CD4-positive, alpha-beta T cell treated with Interleukin-2 at 100 ng/mL for 4 hours (primary cell): ENCODE measurements at regions not wholly inside any gene's neighbourhood (a gene's known extent, or its start where the extent isn't known, plus 50 kb on each side); places are given as distances from the start of the nearest gene placed in this dataset.
"Not testable (repeated sequence)": the region's sequence is repeated elsewhere in the genome, so short reads cannot be mapped to it uniquely, and the experiment has no call there.

Experiments used
- DNase-seq: peaks from one replicate; pipeline ENCODE4 v3.0.0-alpha.2; 2020; ENCODE audit warnings: low spot score

DNA sequence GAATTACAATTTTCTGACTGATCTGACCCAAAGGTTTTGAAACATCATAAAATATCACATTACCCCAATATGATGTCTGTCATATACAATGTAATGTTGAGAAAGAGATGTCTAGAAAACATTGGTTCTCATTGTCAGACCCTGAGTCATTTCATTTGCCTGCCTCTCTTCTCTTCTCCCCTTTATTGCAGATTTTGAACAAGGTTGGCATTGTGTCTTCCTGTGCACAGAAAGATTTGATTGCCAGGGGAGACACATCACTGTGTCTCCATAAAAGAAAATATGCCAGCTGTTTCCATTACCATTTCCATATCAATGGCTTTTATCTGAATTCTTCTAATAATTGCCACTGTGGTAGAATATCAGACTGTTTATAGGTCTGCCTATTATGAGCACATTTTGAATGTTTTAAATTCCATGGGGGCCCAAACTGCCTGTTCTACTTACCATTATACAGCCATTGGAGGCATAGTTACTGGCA lies 65.6 kb downstream of the IFI44 start:
- DNase-seq = no peak

GRCh38 chr1:78716186-78716585 lies 66.6 kb downstream of the IFI44 start:
- no peak for DNase-seq

- no peak for DNase-seq
Observed at GRCh38 chr1:78718566-78718965, 68.9 kb downstream of the IFI44 start.

- no peak for DNase-seq
Observed at GRCh38 chr1:78721136-78721535, 71.5 kb downstream of the IFI44 start.

GRCh38 chr1:78722105-78722504 lies 72.5 kb downstream of the IFI44 start:
- no peak for DNase-seq

GRCh38 chr1:78722521-78722920 lies 72.9 kb downstream of the IFI44 start:
- DNase-seq = no peak

GRCh38 chr1:78722947-78723346 lies 73.3 kb downstream of the IFI44 start:
- DNase-seq = no peak

- no peak for DNase-seq
Observed at GRCh38 chr1:78726686-78727085, 77.1 kb downstream of the IFI44 start.

- DNase-seq = no peak
Observed at GRCh38 chr1:78728359-78728758, 78.7 kb downstream of the IFI44 start.

DNA sequence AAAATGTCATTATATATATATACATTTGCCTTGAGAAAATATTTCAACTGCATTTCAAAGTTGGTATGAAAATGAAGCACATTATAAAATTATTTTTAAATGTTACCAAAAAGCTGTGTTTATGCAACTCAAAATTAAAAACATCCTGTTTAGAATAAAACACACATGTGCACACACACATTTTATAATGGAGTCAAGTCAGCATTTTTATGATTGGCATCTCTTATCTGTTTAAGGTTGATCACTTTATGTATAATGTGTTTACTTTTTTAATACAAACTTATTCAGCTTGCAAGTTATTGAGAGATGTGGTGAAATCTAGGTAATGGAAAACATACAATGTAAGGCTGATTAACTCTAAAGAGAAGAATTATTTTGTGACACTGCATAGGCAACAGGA lies 80.4 kb downstream of the IFI44 start:
- no peak for DNase-seq

DNA sequence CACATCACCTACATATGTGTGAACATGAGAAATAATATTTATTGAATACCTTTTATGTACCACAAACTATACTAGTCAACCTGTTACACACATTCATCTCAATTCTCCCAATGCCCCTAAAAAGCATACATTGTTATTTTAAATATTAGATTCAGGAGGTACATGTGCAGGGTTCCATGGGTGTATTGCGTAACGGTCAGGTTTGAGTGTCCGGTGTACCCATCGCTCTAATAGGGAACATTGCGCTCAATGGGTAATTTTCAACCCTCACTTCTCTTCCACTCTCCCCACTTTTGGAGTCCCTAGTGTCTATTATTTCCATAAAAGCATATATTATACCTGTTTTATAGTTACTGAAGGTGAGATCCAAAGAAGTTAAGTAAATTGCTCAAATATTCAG lies 82.0 kb downstream of the IFI44 start:
- no peak for DNase-seq

DNA sequence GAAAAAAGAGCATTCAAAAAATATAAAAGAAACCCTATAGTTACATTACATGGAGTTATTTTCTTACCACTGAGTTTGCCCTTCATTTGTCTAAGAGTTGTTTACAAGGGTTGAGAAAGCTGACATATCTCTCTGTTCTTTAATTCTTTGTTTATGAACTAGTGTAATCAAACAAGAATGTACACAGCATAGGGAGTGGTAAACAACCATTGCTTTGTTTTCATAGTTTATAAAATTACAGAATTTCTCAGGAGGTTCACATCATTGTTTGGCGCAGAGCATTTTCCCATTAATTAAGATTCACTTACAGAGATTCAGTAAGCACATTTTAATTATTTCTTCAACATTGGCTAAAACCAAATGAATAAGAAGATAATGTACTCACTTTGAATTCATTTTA lies 87.6 kb downstream of the IFI44 start:
- DNase-seq = no peak

DNA sequence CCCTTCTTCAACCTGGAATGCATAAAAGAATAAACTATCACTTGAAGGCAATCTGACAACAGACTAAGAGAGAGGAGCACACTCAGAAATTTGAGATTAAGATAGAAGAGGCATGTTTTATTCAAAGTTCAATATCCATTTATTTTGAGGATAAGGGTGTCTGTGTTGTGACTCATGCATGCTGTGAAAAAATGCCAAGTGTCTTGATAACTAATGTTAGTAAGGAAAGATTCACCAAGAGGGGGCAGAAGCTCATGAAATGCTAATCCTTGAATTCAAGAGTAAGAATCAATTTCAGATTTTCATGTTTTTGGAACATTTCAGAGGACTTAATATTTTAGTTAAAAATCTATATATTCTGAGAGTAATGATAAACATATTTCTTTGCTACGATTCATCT lies 94.0 kb downstream of the IFI44 start:
- no peak for DNase-seq

- DNase-seq = no peak
Observed at GRCh38 chr1:78745111-78745510, 95.5 kb downstream of the IFI44 start.

- not testable (repeated sequence) for DNase-seq
Observed at GRCh38 chr1:78753679-78754078, 104.0 kb downstream of the IFI44 start.

- no peak for DNase-seq
Observed at GRCh38 chr1:78755986-78756385, 106.4 kb downstream of the IFI44 start.

DNA sequence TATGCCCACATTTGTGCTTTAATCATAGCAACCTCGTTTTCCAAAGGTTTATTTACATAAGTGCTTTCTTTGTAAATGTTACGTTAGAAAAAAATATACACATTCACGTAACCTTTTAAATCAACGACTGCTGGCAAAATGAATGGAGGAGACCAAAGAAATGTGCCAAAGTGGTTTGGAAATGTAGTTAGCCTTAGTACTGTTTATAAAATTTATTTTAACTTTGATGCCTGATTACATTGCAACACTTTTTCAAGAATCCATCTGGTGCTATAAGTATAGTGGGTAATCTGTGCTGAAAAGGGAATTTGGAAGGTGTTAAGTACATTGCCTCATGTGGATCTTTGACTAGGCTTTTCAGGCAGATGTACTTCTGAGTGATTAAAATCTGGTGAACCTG lies 108.9 kb downstream of the IFI44 start:
- DNase-seq = no peak

- no peak for DNase-seq
Observed at GRCh38 chr1:78759881-78760280, 110.2 kb downstream of the IFI44 start.

- DNase-seq = no peak
Observed at GRCh38 chr1:78760858-78761257, 111.2 kb downstream of the IFI44 start.

DNA sequence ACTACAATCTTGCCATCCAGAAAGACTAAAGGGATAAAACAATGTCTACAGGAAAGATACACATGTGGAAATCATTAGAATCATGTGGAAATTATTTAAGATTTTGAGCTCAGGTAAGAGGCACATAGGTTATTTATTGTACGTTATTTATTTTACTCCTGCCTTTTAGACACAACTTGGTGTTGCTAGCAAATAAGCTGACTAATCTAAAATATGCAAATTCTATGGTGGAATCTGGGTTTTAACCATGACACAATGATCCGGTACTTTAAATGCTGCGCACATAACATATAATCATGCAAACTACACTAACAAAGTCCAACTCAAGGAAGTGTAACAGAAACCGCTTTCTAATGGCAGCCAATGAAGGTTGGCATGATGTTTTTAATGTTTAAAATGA lies 112.5 kb downstream of the IFI44 start:
- no peak for DNase-seq

DNA sequence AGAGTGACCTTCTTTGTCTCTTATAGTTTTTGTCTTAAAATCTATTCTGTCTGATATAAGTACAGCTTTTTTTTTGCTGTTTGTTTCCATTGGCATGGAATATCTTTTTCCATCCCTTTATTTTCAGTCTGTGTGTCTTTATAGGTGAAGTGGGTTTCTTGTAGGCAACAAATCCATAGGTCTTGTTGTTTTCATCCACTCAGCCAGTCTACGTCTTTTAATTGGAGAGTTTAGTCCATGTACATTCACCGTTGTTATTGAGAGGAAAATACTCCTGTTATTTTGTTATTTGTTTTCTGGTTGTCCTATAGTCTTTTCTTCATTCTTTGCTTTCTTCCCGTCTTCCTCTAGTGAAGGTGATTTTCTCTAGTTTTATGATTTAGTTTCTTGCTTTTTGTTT lies 115.9 kb downstream of the IFI44 start:
- no peak for DNase-seq

DNA sequence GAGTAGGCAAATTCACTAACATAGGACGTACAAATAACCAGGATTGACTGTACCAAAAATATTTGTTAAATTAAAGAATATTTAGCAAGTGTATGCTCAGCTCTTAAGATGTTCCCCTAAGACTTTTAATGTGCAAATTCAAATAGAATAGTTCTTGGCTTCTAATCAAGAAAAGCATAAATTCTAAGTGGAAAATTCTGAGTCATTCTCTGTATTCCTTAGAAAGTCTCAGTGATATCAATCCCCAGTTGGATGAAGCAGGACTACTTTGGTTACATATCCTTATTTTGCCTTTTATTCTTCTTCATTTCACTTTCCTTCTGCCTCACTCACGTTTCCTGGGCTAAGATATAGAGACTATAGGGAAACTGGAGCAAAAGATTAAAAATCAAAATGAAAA lies 130.2 kb downstream of the IFI44 start:
- no peak for DNase-seq

DNA sequence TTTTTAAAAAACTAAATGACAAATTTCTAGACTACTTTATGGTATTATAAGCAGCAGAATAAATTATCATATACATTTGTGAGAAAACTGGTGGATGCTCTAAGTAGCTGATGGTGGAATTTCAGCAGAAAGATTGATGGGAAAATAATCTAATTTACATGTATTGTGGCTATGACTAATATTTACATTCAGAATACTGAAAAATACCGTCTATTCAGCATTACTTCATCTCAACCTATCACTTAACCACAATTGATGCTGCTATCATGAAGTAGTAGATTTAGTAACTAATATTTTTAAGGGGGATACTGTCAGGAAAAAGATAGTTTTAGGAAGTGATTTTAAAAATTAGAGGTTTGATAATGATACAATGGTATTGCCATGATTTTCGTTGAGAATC lies 137.9 kb downstream of the IFI44 start:
- DNase-seq = no peak

DNA sequence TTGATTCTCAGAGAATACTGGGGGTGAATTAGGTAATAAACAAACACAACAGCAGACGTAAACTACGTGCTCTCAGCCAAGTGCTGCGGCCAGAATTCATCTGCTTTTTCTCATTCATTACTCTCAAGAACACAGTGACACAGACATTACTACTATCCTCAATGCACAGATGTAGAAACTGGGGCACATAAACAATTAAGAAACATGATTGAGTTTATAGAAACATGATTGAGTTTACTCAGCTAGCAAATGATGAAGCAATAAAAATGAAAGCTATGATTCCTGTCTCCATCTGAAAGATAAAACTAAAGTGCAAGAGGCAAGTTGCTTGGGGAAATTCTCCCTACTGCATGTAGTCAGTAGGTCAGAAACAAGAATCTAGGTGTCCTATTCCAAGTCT lies 140.5 kb downstream of the IFI44 start:
- no peak for DNase-seq

GRCh38 chr1:78792756-78793155 lies 143.1 kb downstream of the IFI44 start:
- no peak for DNase-seq
